Neuronal stem cell (in vitro differentiated cells): ENCODE measurements at regions not wholly inside any gene's neighbourhood (a gene's known extent, or its start where the extent isn't known, plus 50 kb on each side); places are given as distances from the start of the nearest gene placed in this dataset.
A peak's percentile ranks its signal among the peaks of the same experiment; 100 is the strongest.

ENCODE experiments used
- DNase-seq: peaks from one replicate; pipeline ENCODE4 v3.0.0-alpha.2; 2013; ENCODE audit warnings: low spot score
- H2AFZ ChIP-seq: one replicate; pipeline ENCODE4 v1.6.1; 2013; ENCODE audit warnings: mild to moderate bottlenecking, low read length, inconsistent platforms
- H2AK5ac ChIP-seq: 2 replicates; pipeline ENCODE4 v1.6.1; 2013; ENCODE audit warnings: low read depth, mild to moderate bottlenecking, inconsistent platforms, low read length, moderate library complexity, mixed read lengths
- H2BK120ac ChIP-seq: 2 replicates; pipeline ENCODE4 v1.6.1; 2013; ENCODE audit warnings: low read depth, mild to moderate bottlenecking, inconsistent platforms, low read length, moderate library complexity, mixed read lengths
- H2BK12ac ChIP-seq: one replicate; pipeline ENCODE4 v1.6.1; 2013; ENCODE audit warnings: low read length, inconsistent platforms
- H2BK15ac ChIP-seq: 2 replicates; pipeline ENCODE4 v1.6.1; 2013; ENCODE audit warnings: mild to moderate bottlenecking, low read length, inconsistent platforms, mixed read lengths
- H2BK5ac ChIP-seq: one replicate; pipeline ENCODE4 v1.6.1; 2013; ENCODE audit warnings: inconsistent platforms, mild to moderate bottlenecking, low read length, moderate library complexity
- H3K14ac ChIP-seq: one replicate; pipeline ENCODE4 v1.6.1; 2013; ENCODE audit warnings: low read length, inconsistent platforms
- H3K18ac ChIP-seq: 2 replicates; pipeline ENCODE4 v1.6.1; 2013; ENCODE audit warnings: low read length, inconsistent platforms
- H3K23ac ChIP-seq: 2 replicates; pipeline ENCODE4 v1.6.1; 2013; ENCODE audit warnings: low read depth, mild to moderate bottlenecking, mixed read lengths, low read length, inconsistent platforms; ENCODE audit not compliant: poor library complexity
- H3K27ac ChIP-seq: replicated peaks from 3 replicates; pipeline ENCODE4 v1.5.1; 2013; ENCODE audit warnings: low read length, inconsistent platforms
- H3K27me3 ChIP-seq, 3 experiments: 2 replicates each; pipeline ENCODE4 v1.6.1; 2013; ENCODE audit warnings: low read length in 3 of 3, mild to moderate bottlenecking in 2 of 3, inconsistent platforms in 1 of 3, low read depth in 1 of 3, mixed read lengths in 1 of 3, moderate library complexity in 1 of 3; ENCODE audit not compliant: control insufficient read depth in 3 of 3, insufficient read depth in 3 of 3
- H3K36me3 ChIP-seq, 2 donors: replicated peaks in 1 of 2; 2 replicates each; pipeline ENCODE4 v1.6.1; 2013; ENCODE audit warnings: low read length in 2 of 2; ENCODE audit not compliant: control insufficient read depth in 2 of 2, insufficient read depth in 2 of 2
- H3K4ac ChIP-seq: 2 replicates; pipeline ENCODE4 v1.6.1; 2013; ENCODE audit warnings: inconsistent platforms, mild to moderate bottlenecking, low read length, moderate library complexity
- H3K4me1 ChIP-seq, 2 donors: 1 replicate in 1 of 2; 2 replicates in 1 of 2; pipeline ENCODE4 v1.6.1; 2013; ENCODE audit warnings: low read length in 2 of 2, low read depth in 1 of 2; ENCODE audit not compliant: control insufficient read depth in 2 of 2, insufficient read depth in 1 of 2
- H3K4me2 ChIP-seq: one replicate; pipeline ENCODE4 v1.6.1; 2013; ENCODE audit warnings: mild to moderate bottlenecking, low read length, inconsistent platforms; ENCODE audit not compliant: insufficient read depth, poor library complexity, severe bottlenecking
- H3K4me3 ChIP-seq, 2 donors: 2 replicates each; pipeline ENCODE4 v1.5.1; 2013; ENCODE audit warnings: low read length in 2 of 2, mild to moderate bottlenecking in 2 of 2, inconsistent platforms in 1 of 2, moderate library complexity in 1 of 2
- H3K79me1 ChIP-seq: one replicate; pipeline ENCODE4 v1.6.1; 2013; ENCODE audit warnings: low read depth, mild to moderate bottlenecking, inconsistent platforms, low read length, moderate library complexity
- H3K9ac ChIP-seq: one replicate; pipeline ENCODE4 v1.6.1; 2013; ENCODE audit warnings: mild to moderate bottlenecking, low read depth, low read length, inconsistent platforms; ENCODE audit not compliant: poor library complexity
- H3K9me3 ChIP-seq, 2 donors: replicated peaks in 1 of 2; 2 replicates each; pipeline versions ENCODE3 to v1.6.1; 2013; ENCODE audit warnings: low read length in 2 of 2, mild to moderate bottlenecking in 2 of 2, inconsistent platforms in 1 of 2, low read depth in 1 of 2, mixed read lengths in 1 of 2, moderate library complexity in 1 of 2; ENCODE audit not compliant: control insufficient read depth in 2 of 2, insufficient read depth in 1 of 2
- H4K8ac ChIP-seq: one replicate; pipeline ENCODE4 v1.6.1; 2013; ENCODE audit warnings: low read depth, mild to moderate bottlenecking, inconsistent platforms, low read length, moderate library complexity
- H4K91ac ChIP-seq: one replicate; pipeline ENCODE4 v1.6.1; 2013; ENCODE audit warnings: low read length, low read depth, mild to moderate bottlenecking, inconsistent platforms; ENCODE audit not compliant: poor library complexity
- WGBS, 2 donors: extraction: QIAGEN DNeasy Blood & Tissue Kit; methylation state at CpG; one replicate each; pipeline ENCODE4 v1.1.7; 2013; ENCODE audit warnings: missing lambda C conversion rate in 2 of 2, mixed read lengths in 1 of 2; ENCODE audit not compliant: insufficient read length in 2 of 2, insufficient replicate concordance in 1 of 2; ENCODE audit errors: extremely low coverage in 2 of 2; 5-methylcytosine and 5-hydroxymethylcytosine counted together

DNA sequence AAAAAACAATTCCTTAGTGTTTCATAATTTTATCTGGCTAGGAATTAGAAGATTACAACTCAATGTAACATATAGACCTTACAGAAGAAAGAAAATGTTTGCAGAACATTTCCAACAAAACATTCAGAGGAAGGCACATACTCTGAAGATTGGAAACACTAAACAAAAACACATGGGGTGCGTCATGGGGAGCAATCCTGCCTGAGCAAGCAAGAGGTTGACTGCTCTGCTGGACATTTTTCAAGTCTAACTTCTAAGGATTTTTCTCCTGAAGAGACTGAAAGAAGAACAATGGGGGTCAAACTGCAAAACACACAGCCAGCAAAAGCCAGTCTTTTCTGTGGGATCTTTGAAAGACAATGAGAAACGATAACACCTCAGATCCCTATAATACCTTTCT is 182.8 kb downstream of the GUCY2F start:
- Histone ChIP-seq H3K9me3 (no peaks in the 10 kb centered on the region), H2BK120ac (no peak overlapping the region), H2BK12ac (no peak overlapping the region), H3K36me3 (no peaks in the 10 kb centered on the region), H3K4ac (no peak overlapping the region), H2AFZ (peak overlapping the region; percentile 18), H3K23ac (no peak overlapping the region), H2BK5ac (no peak overlapping the region), H3K18ac (no peak overlapping the region), H2BK15ac (no peak overlapping the region), H3K9ac (no peak overlapping the region), H2AK5ac (no peak overlapping the region), H4K91ac (no peak overlapping the region), H3K27me3 (no peaks in the 10 kb centered on the region), H3K14ac (no peak overlapping the region), H3K4me2 (no peak overlapping the region), H3K27ac (no peak overlapping the region), H3K79me1 (no peaks in the 10 kb centered on the region), H3K4me3 (no peak overlapping the region), H3K4me1 (no peaks in the 10 kb centered on the region), H4K8ac (no peak overlapping the region)
- no peak for DNase-seq
- WGBS, 2 donors = no CpG with 5 or more reads among the region's 2 CpGs

- Histone ChIP-seq H3K27ac (no peak overlapping the region), H2BK120ac (no peak overlapping the region), H3K9me3 (no peaks in the 10 kb centered on the region), H2AK5ac (no peak overlapping the region), H2BK15ac (no peak overlapping the region), H4K91ac (no peak overlapping the region), H3K4me2 (no peak overlapping the region), H3K79me1 (no peaks in the 10 kb centered on the region), H3K27me3 (no peaks in the 10 kb centered on the region), H3K4ac (no peak overlapping the region), H3K23ac (no peak overlapping the region), H2BK12ac (no peak overlapping the region), H3K36me3 (no peaks in the 10 kb centered on the region), H2BK5ac (no peak overlapping the region), H3K14ac (no peak overlapping the region), H3K4me3 (no peak overlapping the region), H4K8ac (no peak overlapping the region), H3K4me1 (no peaks in the 10 kb centered on the region), H3K18ac (no peak overlapping the region), H3K9ac (no peak overlapping the region), H2AFZ (no peak overlapping the region)
- no CpG with 5 or more reads among the region's 4 CpGs for WGBS, 2 donors
- DNase-seq = no peak
These were observed 187.6 kb downstream of the GUCY2F start for GRCh38 chrX:109294097-109294814.

GRCh38 chrX:109283870-109284269 is 198.0 kb downstream of the GUCY2F start:
- Histone ChIP-seq H2BK5ac (no peak overlapping the region), H2AK5ac (no peak overlapping the region), H3K4ac (no peak overlapping the region), H3K4me2 (no peak overlapping the region), H2AFZ (no peak overlapping the region), H3K9ac (no peak overlapping the region), H3K79me1 (no peaks in the 10 kb centered on the region), H3K23ac (no peak overlapping the region), H3K18ac (no peak overlapping the region), H3K36me3 (no peaks in the 10 kb centered on the region), H3K9me3 (peaks cover 0 to 2% of the 10 kb centered on the region in 2 donors), H4K91ac (no peak overlapping the region), H3K14ac (no peak overlapping the region), H3K27ac (no peak overlapping the region), H3K27me3 (no peaks in the 10 kb centered on the region), H2BK12ac (no peak overlapping the region), H2BK120ac (no peak overlapping the region), H3K4me3 (no peak overlapping the region), H3K4me1 (peaks cover 0 to 2% of the 10 kb centered on the region in 2 donors), H4K8ac (no peak overlapping the region), H2BK15ac (no peak overlapping the region)
- DNase-seq = no peak
- WGBS, 2 donors = no CpG with 5 or more reads among the region's 1 CpG

DNA sequence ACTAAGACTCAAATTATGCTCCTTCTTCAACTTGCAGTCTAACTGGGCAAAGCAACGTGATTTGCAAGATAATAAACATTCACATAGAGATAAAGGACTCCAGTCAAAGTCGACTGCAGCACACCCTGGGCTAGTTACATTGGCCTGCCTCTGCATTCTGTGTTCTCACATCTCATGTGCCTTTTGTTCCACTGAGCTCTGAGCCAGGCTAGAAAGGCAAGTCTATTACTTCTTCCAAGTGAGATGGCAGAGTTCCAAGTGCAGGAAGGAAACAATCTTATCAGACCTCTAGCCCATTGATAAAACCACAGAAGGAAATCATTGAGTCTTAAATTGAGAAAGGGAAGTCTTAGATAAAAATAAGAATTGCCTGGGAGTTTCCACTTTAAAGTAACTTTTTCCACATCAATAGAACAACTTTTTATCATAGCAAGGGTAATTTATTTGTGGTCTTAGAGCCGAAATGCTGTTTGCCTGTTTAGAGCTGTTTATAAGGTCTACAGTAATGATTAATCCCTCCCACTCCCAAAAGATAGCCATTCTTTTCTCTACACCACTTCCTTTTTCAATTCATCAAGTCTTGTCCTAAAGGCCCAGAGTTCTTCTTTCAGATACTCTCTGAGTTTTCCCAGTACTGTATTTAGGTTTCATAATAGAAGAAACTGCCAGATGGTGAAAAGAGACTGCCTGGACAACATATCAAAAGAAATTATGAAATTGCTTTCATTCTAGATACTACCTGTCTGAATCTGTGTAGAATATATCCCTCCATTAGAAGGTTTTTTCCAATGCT is 200.2 kb downstream of the GUCY2F start:
- peaks cover 0 to 2% of the 10 kb centered on the region in 2 donors for H3K9me3 ChIP-seq
- H2BK5ac ChIP-seq = no peak overlapping the region
- no peak overlapping the region for H2BK15ac ChIP-seq
- no peaks in the 10 kb centered on the region for H3K36me3 ChIP-seq
- no peak overlapping the region for H2BK12ac ChIP-seq
- no peak overlapping the region for H3K9ac ChIP-seq
- no peaks in the 10 kb centered on the region for H3K79me1 ChIP-seq
- no CpG with 5 or more reads among the region's 3 CpGs for WGBS, 2 donors
- no peak overlapping the region for H3K18ac ChIP-seq
- peak overlapping the region; percentile 79 for H2AFZ ChIP-seq
- no peak overlapping the region for H3K27ac ChIP-seq
- no peak overlapping the region for H2AK5ac ChIP-seq
- no peak overlapping the region for H4K91ac ChIP-seq
- H3K4me1 ChIP-seq = peaks cover 0 to 2% of the 10 kb centered on the region in 2 donors
- DNase-seq = no peak
- H3K4me3 ChIP-seq = no peak overlapping the region
- H3K4ac ChIP-seq = no peak overlapping the region
- H3K27me3 ChIP-seq = no peaks in the 10 kb centered on the region
- H3K4me2 ChIP-seq = no peak overlapping the region
- no peak overlapping the region for H4K8ac ChIP-seq
- no peak overlapping the region for H2BK120ac ChIP-seq
- H3K14ac ChIP-seq = no peak overlapping the region
- H3K23ac ChIP-seq = no peak overlapping the region
